Right atrium auricular region (tissue), 2 donors: ENCODE measurements at regions not wholly inside any gene's neighbourhood (a gene's known extent, or its start where the extent isn't known, plus 50 kb on each side); places are given as distances from the start of the nearest gene placed in this dataset.

Experiments used
- DNase-seq: peaks from one replicate; pipeline ENCODE4 v3.0.0-alpha.2; 2019; ENCODE audit warnings: low spot score
- H3K27ac ChIP-seq, 2 donors: fragments of 200-600 bp; sonication (generic); 1 replicate in 1 of 2; 2 replicates in 1 of 2; pipeline ENCODE4 v1.5.1; 2016 to 2019
- H3K27me3 ChIP-seq, 2 donors: fragments of 200-600 bp; sonication (generic); one replicate each; pipeline versions ENCODE4 v1.5.1 to v1.6.0; 2017 to 2019
- H3K36me3 ChIP-seq: fragments of 200-600 bp; sonication (generic); one replicate; pipeline ENCODE4 v1.5.1; 2016
- H3K4me1 ChIP-seq, 2 donors: fragments of 200-600 bp; sonication (generic); one replicate each; pipeline versions ENCODE4 v1.5.1 to v1.6.0; 2017 to 2019
- H3K4me3 ChIP-seq, 2 donors: fragments of 200-600 bp; sonication (generic); 1 replicate in 1 of 2; 2 replicates in 1 of 2; pipeline ENCODE4 v1.5.1; 2017 to 2019; ENCODE audit warnings: mild to moderate bottlenecking in 1 of 2, moderate library complexity in 1 of 2
- H3K9me3 ChIP-seq, 2 donors: fragments of 200-600 bp; sonication (generic); one replicate each; pipeline ENCODE4 v1.5.1; 2019
- TF ChIP-seq, protein P1 (sequence below), 2 donors: fragments of 200-600 bp; sonication (generic); IDR thresholded peaks; one replicate each; pipeline ENCODE4 v1.5.1; 2019; ENCODE audit warnings: antibody characterized with exemption in 2 of 2

DNA sequence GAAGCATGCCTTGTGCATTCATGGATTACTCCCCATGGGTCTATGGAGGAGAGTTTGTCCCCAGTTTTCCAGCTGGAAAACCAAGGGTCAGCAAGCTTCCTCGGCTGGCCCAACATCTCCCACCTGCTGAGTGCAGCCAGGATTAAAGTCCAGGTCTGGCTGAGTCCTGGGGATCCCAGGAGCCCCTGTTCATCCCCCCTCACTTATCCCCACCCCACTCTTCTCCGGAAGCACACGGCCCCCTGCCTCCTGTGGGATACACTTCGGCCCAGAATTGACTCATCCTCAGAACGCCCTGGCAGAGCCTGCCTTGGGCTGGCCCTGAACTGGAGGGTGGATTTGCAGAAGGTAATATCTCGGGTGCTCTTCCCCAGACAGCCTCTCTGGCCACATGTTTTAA, 276.1 kb downstream of the NPHP4 start:
- Histone ChIP-seq H3K4me3 (no peak overlapping the region), H3K36me3 (no peaks in the 10 kb centered on the region), H3K27me3 (no peaks in the 10 kb centered on the region), H3K9me3 (peaks cover 0 to 11% of the 10 kb centered on the region in 2 donors), H3K4me1 (no peaks in the 10 kb centered on the region), H3K27ac (no peak overlapping the region)
- DNase-seq: no peak
- TF ChIP-seq, protein P1, sequence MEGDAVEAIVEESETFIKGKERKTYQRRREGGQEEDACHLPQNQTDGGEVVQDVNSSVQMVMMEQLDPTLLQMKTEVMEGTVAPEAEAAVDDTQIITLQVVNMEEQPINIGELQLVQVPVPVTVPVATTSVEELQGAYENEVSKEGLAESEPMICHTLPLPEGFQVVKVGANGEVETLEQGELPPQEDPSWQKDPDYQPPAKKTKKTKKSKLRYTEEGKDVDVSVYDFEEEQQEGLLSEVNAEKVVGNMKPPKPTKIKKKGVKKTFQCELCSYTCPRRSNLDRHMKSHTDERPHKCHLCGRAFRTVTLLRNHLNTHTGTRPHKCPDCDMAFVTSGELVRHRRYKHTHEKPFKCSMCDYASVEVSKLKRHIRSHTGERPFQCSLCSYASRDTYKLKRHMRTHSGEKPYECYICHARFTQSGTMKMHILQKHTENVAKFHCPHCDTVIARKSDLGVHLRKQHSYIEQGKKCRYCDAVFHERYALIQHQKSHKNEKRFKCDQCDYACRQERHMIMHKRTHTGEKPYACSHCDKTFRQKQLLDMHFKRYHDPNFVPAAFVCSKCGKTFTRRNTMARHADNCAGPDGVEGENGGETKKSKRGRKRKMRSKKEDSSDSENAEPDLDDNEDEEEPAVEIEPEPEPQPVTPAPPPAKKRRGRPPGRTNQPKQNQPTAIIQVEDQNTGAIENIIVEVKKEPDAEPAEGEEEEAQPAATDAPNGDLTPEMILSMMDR (IDR thresholded peaks at IDR 0.05): no peak

DNA sequence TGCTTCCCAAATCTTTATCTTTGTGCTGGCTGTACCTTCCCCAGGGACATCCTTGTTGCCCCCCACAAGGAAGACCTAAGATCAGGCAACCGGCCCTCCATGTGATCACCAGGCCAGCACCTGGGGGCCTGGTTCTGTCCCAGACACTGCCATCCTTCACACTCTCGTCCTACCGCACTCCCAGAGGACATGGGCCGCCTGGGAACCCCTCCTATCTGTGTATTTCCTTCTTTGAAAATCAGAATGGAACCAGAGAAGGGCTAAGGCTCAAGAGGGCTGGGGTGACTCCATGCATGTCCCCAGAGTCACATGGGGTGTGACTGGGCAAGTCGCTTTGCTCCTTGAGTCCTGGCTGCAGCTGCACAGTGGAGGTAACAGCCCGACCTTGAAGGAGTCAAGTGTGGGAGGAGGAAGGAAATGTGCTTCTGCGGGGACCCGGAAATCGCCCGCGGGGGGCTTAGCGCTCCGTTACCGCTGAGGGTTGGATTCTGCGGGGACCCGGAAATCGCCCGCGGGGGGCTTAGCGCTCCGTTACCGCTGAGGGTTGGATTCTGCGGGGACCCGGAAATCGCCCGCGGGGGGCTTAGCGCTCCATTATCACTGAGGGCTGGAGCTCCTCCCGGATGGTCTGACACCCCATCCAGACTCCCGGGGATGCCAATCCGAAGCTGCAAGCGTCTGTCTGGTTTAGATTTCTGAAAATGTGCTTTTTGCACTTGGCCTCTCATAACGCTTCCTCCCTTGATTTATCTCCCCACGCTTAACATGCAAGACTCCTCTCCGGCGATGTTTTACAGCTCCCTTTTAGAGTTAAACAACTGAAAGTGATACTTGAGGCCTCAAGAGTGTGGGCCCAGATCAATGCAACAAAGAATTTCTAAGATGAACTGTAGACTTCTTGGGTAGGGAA, 278.9 kb downstream of the NPHP4 start:
- Histone ChIP-seq H3K36me3 (no peaks in the 10 kb centered on the region), H3K27me3 (no peaks in the 10 kb centered on the region), H3K4me3 (no peak overlapping the region), H3K4me1 (no peaks in the 10 kb centered on the region), H3K27ac (no peak overlapping the region), H3K9me3 (peaks cover 0 to 11% of the 10 kb centered on the region in 2 donors)
- TF ChIP-seq, protein P1 (IDR thresholded peaks at IDR 0.05): no peak
- no peak for DNase-seq

DNA sequence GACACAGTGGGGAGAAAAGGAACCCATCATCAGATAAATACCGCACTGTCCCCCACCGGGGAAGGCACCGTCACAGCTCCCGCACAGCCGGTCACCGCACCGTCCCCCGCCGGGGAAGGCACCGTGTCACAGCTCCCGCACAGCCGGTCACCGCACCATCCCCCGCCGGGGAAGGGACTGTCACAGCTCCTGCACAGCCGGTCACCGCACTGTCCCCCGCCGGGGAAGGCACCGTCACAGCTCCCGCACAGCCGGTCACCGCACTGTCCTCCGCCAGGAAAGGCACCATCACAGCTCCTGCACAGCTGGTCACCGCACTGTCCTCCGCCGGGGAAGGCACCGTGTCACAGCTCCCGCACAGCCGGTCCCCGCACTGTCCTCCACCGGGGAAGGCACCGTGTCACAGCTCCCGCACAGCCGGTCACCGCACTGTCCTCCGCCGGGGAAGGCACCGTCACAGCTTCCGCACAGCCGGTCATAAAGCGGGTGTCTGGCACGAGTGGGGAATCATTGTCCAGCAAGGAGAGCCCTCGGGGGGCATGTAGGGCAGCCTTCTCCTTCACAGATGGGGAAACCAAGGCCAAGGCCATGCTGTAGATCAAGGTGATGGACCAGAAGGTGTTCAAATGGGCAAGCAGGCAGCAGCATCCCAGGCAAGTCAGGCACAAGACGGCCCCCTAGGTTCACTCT, 280.1 kb downstream of the NPHP4 start:
- no peak for DNase-seq
- H3K4me3 ChIP-seq: no peak overlapping the region
- H3K9me3 ChIP-seq: peaks cover 0 to 11% of the 10 kb centered on the region in 2 donors
- no peaks in the 10 kb centered on the region for H3K4me1 ChIP-seq
- no peak overlapping the region for H3K27ac ChIP-seq
- no peaks in the 10 kb centered on the region for H3K36me3 ChIP-seq
- TF ChIP-seq, protein P1 (IDR thresholded peaks at IDR 0.05): no peak
- H3K27me3 ChIP-seq: no peaks in the 10 kb centered on the region

DNA sequence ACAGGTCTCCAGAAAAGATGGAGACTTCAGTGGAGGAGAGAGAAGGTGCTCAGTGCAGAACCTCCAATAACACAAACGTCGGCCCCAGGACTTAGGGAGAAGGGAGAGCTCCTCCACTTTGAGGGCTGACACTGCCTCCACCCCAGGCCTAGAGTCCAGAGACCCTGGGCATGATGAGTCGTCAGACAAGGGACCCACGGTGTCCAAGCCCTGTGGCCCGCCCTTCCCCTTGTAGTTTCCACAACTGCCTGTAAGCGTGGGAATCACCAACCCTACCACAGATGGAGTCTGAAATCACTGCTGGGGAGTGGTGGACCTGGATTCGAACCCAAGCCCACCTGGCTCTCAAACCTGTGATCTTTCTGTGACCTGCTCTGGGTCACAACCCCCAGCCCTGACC, 281.1 kb downstream of the NPHP4 start:
- DNase-seq: no peak
- Histone ChIP-seq H3K36me3 (no peaks in the 10 kb centered on the region), H3K9me3 (peaks cover 0 to 11% of the 10 kb centered on the region in 2 donors), H3K27me3 (no peaks in the 10 kb centered on the region), H3K4me3 (no peak overlapping the region), H3K27ac (no peak overlapping the region), H3K4me1 (no peaks in the 10 kb centered on the region)
- TF ChIP-seq, protein P1 (IDR thresholded peaks at IDR 0.05): no peak

DNA sequence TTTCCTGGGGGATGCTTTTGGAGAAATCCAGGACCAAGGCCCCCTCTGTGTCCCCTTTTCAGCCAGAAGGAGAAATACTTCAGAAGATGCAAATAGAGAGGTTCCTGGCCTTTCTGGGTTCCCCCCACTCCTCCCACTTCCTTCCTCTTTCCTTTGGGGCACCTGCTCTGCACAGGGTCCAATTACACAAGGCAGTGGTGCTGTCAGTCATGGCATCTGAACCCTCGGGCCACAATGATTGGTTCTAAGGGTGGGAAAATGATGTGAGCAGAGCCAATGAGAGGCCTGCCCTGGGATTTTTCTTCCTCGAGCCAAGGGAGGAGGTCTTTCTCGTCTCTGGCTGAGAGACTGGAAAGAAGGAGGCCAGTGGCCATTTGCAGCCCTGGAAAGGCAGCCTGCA, 282.2 kb downstream of the NPHP4 start:
- H3K36me3 ChIP-seq: no peaks in the 10 kb centered on the region
- H3K27ac ChIP-seq: no peak overlapping the region
- H3K27me3 ChIP-seq: no peaks in the 10 kb centered on the region
- no peak overlapping the region for H3K4me3 ChIP-seq
- peaks cover 0 to 2% of the 10 kb centered on the region in 2 donors for H3K9me3 ChIP-seq
- TF ChIP-seq, protein P1 (IDR thresholded peaks at IDR 0.05): no peak
- no peaks in the 10 kb centered on the region for H3K4me1 ChIP-seq
- no peak for DNase-seq
